HEK293 (cell line): ENCODE measurements at regions not wholly inside any gene's neighbourhood (a gene's known extent, or its start where the extent isn't known, plus 50 kb on each side); places are given as distances from the start of the nearest gene placed in this dataset.
"Not testable (repeated sequence)": the region's sequence is repeated elsewhere in the genome, so short reads cannot be mapped to it uniquely, and the experiment has no call there.

Source experiments
- CTCF ChIA-PET: fragments of 350-600 bp; formaldehyde crosslinking; extraction: SDS; loops from one replicate; lab custom pipeline; 2021; ENCODE audit warnings: antibody characterized with exemption; lab: Yijun Ruan, JAX
- POLR2A ChIA-PET: fragments of 300-600 bp; formaldehyde crosslinking; extraction: SDS; loops from one replicate; lab custom pipeline; 2020; ENCODE audit warnings: antibody characterized with exemption, inconsistent platforms; lab: Yijun Ruan, JAX
- H3K27ac ChIP-seq: fragments of 200-500 bp; sonication (Bioruptor generic); 2 replicates; pipeline ENCODE4 v1.5.1; 2014; ENCODE audit warnings: low read depth, low read length, control low read depth, inconsistent platforms; ENCODE audit errors: extremely low read depth
- H3K36me3 ChIP-seq, 2 experiments: fragments of 200-500 bp in 1 of 2; sonication (Bioruptor generic) in 1 of 2; 1 replicate in 1 of 2; 2 replicates in 1 of 2; pipeline ENCODE4 v1.5.1; 2014 to 2017; ENCODE audit warnings: inconsistent platforms in 2 of 2, low read length in 2 of 2; ENCODE audit not compliant: control insufficient read depth in 2 of 2, insufficient read depth in 1 of 2
- H3K4me1 ChIP-seq: fragments of 200-500 bp; sonication (Bioruptor generic); 2 replicates; pipeline ENCODE4 v1.5.1; 2014; ENCODE audit warnings: mild to moderate bottlenecking, low read length, inconsistent platforms; ENCODE audit not compliant: control insufficient read depth, insufficient read depth
- H3K4me3 ChIP-seq: 2 replicates; pipeline ENCODE4 v1.5.1; 2011; ENCODE audit warnings: low read depth, mild to moderate bottlenecking, control low read depth, low read length, moderate library complexity
- H3K9me3 ChIP-seq: fragments of 200-500 bp; sonication (Bioruptor generic); 2 replicates; pipeline ENCODE4 v1.5.1; 2014; ENCODE audit warnings: low read depth, low read length, inconsistent platforms; ENCODE audit not compliant: control insufficient read depth, insufficient read depth
- ZNF571 ChIP-seq: fragments of 450-650 bp; formaldehyde crosslinking; IDR thresholded peaks from 2 replicates; pipeline ENCODE4 v1.5.0; 2017; ENCODE audit warnings: missing biosample characterization, missing genetic modification characterization

DNA sequence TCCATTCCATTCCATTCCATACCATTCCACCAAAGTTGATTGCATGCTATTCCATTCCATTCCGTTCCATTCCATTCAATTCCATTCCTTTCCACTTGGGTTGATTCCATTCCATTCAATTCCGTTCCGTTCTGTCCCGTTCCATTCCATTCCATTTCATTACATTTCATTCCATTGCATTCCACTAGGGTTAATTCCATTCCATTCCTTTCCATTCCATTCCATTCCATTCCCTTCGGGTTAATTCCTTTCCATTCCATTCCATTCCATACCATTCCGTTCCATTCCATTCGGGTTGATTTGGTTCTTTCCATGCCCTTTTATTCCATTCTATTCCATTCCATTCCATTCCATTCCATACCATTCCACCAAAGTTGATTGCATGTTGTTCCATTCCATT, 131.9 kb downstream of the CWH43 start:
- H3K27ac ChIP-seq, H3K9me3 ChIP-seq, H3K4me1 ChIP-seq, POLR2A ChIA-PET, CTCF ChIA-PET, H3K4me3 ChIP-seq, H3K36me3 ChIP-seq: not testable (repeated sequence)

DNA sequence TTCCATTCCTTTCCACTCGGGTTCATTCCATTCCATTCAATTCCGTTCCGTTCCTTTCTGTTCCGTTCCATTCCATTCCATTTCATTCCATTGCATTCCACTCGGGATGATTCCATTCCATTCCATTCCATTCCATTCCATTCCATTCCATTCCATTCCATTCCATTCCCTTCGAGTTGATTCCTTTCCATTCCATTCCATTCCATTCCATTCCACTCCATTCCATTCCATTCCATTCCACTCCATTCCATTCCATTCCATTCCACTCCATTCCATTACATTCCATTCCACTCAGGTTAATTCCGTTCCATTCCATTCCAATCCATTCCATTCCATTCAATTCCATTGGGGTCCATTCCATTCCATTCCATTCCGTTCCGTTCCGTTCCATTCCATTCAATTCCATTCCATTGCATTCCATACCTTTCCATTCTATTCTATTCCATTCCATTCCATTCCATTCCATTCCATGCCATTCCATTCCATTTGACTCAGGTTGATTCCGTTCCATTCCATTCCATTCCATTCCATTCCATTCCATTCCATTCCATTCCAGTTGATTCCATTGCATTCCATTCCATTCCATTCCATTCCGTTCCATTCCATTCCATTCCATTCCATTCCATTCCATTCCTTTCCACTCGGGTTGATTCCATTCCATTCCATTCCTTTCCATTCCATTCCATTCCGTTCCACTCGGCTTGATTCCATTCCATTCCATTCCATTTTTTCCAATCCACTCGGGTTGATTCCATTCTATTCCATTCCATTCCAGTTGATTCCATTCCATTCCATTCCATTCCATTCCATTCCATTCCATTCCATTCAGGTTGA, 132.5 kb downstream of the CWH43 start:
- POLR2A ChIA-PET, H3K27ac ChIP-seq, H3K4me1 ChIP-seq, CTCF ChIA-PET, H3K4me3 ChIP-seq, H3K9me3 ChIP-seq, H3K36me3 ChIP-seq: not testable (repeated sequence)

DNA sequence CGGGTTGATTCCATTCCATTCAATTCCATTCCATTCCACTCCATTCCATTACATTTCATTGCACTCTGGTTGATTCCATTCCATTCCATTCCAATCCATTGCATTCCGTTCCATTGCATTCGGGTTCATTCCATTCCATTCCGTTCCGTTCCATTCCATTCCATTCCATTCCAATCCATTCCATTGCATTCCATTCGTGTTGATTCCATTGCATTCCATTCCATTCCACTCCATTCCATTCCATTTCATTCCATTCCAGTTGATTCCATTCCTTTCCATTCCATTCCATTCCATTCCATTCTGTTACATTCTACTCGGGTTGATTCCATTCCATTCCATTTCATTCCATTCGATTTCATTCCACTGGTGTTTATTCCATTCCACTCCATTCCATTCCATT, 133.3 kb downstream of the CWH43 start:
- H3K27ac ChIP-seq, H3K4me3 ChIP-seq, H3K4me1 ChIP-seq, POLR2A ChIA-PET, CTCF ChIA-PET, H3K36me3 ChIP-seq, H3K9me3 ChIP-seq: not testable (repeated sequence)

DNA sequence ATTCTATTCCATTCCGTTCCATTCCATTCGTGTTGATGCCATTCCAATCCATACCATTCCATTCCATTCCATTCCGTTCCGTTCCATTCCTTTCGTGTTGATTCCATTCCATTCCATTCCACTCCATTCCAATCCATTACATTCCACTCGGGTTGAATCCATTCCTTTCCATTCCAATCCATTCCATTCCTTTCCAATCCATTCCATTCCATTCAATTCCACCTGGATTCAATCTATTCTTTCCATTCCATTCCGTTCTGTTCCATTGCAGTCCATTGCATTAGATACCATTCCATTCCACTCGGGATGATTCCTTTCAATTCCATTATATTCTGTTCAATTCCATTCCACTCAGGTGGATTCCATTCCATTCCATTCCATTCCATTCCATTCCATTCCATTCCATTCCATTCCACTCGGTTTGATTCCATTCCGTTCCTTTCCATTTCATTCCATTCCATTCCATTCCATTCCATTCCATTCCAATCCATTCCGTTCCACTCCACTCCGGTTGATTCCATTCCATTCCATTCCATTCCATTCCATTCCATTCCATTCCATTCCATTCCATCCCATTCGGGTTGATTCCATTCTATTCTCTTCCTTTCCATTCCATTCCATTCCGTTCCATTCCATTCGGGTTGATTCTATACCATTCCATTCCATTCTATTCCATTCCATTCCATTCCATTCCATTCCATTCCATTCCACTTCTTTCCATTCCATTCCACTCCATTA, 134.1 kb downstream of the CWH43 start:
- H3K9me3 ChIP-seq, POLR2A ChIA-PET, CTCF ChIA-PET: not testable (repeated sequence)

DNA sequence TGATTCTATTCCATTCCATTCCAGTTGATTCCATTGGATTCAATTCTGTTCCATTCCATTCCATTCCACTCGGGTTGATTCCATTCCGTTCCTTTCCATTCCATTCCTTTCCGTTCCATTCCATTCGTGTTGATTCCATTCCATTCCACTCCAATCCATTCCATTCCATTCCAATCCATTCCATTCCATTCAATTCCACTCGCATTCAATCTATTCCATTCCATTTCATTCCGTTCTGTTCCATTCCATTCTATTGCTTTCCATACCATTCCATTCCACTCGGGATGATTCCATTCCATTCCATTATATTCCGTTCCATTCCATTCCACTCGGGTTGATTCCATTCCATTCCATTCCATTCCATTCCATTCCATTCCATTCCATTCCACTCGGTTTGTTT, 134.7 kb downstream of the CWH43 start:
- H3K9me3 ChIP-seq, H3K4me1 ChIP-seq, H3K36me3 ChIP-seq, POLR2A ChIA-PET, CTCF ChIA-PET: not testable (repeated sequence)
- TF ChIP-seq ZNF571 (tag by site-specific recombination), result 0 out of 2 replicates have a peak, but pooled peaks have one; percentile 60
- TF ChIP-seq, all 188 proteins: peak for 1; not testable (repeated sequence) for 187
- not testable (repeated sequence) for H3K4me3 ChIP-seq, H3K27ac ChIP-seq

More for the DNA sequence above, 134.1 kb downstream of the CWH43 start:
- H3K27ac ChIP-seq, H3K36me3 ChIP-seq, H3K4me1 ChIP-seq, H3K4me3 ChIP-seq: not testable (repeated sequence)

DNA sequence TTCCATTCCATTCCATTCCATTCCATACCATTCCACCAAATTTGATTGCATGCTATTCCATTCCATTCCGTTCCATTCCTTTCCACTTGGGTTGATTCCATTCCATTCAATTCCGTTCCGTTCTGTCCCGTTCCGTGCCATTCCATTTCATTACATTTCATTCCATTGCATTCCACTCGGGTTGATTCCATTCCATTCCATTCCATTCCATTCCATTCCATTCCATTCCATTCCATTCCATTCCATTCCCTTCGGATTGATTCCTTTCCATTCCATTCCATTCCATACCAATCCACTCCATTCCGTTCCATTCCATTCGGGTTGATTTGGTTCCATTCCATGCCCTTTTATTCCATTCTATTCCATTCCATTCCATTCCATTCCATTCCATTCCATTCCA, 140.4 kb downstream of the CWH43 start:
- H3K4me3 ChIP-seq, CTCF ChIA-PET, H3K9me3 ChIP-seq, POLR2A ChIA-PET, H3K36me3 ChIP-seq, H3K4me1 ChIP-seq, H3K27ac ChIP-seq: not testable (repeated sequence)

DNA sequence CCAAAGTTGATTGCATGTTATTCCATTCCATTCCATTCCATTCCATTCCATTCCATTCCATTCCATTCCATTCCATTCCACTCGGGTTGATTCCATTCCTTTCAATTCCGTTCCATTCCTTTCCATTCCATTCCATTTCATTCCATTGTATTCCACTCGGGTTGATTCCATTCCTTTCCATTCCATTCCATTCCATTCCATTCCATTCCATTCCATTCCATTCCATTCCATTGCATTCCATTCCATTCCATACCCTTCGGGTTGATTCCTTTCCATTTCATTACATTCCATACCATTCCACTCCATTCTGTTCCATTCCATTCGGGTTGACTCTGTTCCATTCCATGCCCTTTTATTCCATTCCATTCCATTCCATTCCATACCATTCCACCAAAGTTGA, 140.8 kb downstream of the CWH43 start:
- POLR2A ChIA-PET, H3K4me3 ChIP-seq, H3K4me1 ChIP-seq, H3K9me3 ChIP-seq, H3K36me3 ChIP-seq, H3K27ac ChIP-seq, CTCF ChIA-PET: not testable (repeated sequence)

DNA sequence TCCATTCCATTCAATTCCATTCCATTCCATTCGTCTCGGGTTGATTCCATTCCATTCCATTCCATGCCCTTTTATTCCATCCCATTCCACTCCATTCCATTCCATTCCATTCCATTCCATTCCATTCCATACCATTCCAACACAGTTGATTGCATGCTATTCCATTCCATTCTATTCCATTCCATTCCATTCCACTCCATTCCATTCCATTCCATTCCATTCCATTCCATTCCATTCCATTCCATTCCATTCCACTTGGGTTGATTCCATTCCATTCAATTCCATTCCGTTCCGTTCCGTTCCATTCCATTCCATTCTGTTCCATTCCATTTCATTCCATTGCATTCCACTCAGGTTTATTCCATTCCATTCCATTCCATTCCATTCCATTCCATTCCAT, 143.3 kb downstream of the CWH43 start:
- POLR2A ChIA-PET, H3K4me1 ChIP-seq, H3K4me3 ChIP-seq, H3K9me3 ChIP-seq, H3K27ac ChIP-seq, CTCF ChIA-PET, H3K36me3 ChIP-seq: not testable (repeated sequence)

DNA sequence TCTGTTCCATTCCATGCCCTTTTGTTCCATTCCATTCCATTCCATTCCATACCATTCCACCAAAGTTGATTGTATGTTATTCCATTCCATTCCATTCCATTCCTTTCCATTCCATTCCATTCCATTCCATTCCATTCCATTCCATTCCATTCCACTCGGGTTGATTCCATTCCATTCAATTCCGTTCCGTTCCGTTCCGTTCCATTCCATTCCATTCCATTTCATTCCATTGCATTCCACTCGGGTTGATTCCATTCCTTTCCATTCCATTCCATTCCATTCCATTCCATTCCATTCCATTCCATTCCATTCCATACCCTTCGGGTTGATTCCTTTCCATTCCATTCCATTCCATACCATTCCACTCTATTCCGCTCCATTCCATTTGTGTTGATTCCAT, 143.8 kb downstream of the CWH43 start:
- H3K4me3 ChIP-seq, H3K36me3 ChIP-seq, H3K27ac ChIP-seq, H3K9me3 ChIP-seq, CTCF ChIA-PET, H3K4me1 ChIP-seq, POLR2A ChIA-PET: not testable (repeated sequence)

DNA sequence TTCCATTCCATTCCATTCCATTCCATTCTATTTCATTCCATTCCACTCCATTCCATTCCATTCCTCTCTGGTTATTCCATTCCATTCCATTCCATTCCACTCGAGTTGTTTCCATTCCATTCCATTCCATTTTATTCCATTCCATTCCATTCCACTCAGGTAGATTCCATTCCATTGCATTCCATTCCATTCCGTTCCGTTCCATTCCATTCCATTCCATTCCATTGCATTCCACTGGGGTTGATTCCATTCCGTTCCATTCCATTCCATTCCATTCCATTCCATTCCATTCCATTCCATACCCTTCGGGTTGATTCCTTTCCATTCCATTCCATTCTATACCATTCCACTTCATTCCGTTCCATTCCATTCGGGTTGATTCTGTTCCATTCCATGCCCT, 144.6 kb downstream of the CWH43 start:
- CTCF ChIA-PET, H3K4me1 ChIP-seq, H3K36me3 ChIP-seq, H3K27ac ChIP-seq, POLR2A ChIA-PET, H3K9me3 ChIP-seq, H3K4me3 ChIP-seq: not testable (repeated sequence)

DNA sequence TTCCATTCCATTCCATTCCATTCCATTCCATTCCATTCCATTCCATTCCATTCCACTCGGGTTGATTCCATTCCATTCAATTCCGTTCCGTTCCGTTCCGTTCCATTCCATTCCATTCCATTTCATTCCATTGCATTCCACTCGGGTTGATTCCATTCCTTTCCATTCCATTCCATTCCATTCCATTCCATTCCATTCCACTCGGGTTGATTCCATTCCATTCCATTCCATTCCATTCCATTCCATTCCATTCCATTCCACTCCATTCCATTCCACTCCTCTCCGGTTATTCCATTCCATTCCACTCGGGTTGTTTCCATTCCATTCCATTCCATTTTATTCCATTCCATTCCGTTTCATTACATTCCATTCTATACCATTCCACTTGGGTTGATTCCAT, 151.0 kb downstream of the CWH43 start:
- H3K4me1 ChIP-seq, H3K4me3 ChIP-seq, CTCF ChIA-PET, POLR2A ChIA-PET, H3K27ac ChIP-seq, H3K36me3 ChIP-seq, H3K9me3 ChIP-seq: not testable (repeated sequence)
